ENCODE measurements at regions not wholly inside any gene's neighbourhood (a gene's known extent, or its start where the extent isn't known, plus 50 kb on each side); places are given as distances from the start of the nearest gene placed in this dataset.
"Not testable (repeated sequence)": the region's sequence is repeated elsewhere in the genome, so short reads cannot be mapped to it uniquely, and the experiment has no call there.

DNA sequence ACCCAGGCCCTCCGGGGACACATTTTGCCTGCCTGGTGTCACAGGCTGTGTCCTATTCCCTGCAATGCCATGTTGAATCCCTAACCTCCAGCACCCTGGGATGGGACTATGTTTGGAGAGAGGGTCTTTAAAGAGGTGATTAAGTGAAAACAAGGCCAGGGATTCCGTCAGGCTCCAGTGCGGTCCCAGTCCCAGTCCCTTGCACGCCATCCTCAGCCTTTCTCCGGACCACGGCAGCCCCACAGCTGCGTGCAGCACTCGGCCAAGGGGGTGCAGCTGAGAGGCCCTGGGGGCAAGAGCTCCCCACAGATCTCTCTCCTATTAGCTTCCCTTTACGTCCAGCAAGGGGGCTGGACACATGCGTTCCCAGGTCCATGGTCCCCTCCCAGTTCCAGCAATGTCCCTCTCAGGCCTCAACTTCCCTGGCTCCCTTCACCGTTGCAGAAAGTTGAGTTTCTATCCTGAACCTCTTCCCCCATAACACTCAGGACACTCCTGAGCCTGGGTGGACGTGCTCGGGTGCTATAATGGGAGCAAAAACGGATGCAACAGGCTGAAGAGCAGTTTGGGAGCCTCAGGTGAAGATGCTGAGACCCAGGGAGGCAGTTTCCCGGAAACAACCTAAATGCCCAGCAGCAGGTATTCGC, 1422.7 kb downstream of the BRD1 start:
- DNase-seq, result no peak

GRCh38 chr22:48403521-48404403, 1423.9 kb downstream of the BRD1 start:
- DNase-seq, result no peak

DNA sequence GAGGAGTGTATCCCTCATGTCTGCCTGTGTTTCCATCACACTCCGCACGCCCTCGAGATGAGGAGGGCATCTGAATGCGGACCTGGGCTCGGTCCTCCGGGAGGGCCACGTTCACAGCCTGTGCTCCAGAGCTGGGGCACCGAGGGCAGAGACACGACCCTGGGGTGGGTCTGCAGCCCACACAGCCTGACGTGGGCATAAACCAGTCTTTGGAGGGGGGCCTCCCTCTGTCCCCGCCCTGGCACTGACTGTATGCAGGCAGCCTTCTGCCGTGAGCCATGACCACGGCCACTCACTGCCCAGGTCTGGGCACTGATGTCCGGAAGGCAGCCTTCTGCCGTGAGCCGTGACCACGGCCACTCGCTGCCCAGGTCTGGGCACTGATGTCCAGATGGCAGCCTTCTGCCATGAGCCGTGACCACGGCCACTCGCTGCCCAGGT, 1425.1 kb downstream of the BRD1 start:
- DNase-seq, result no peak

DNA sequence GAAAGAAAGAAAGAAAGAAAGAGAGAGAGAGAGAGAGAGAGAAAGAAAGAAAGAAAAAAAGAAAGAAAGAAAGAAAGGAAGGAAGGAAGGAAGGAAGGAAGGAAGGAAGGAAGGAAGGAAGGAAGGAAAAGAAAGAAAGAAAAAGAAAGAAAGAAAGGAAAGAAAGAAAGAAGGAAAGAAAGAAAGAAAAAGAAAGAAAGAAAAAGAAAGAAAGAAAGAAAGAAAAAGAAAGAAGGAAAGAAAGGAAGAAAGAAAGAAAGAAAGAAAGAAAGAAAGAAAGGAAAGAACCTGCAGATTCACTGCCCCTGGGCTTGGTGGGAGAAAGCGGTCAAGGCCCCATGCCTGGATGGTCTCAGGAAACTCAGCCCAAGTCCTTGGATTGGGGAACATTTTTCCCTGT, 1426.2 kb downstream of the BRD1 start:
- not testable (repeated sequence) for DNase-seq

- no peak for DNase-seq
Measured at GRCh38 chr22:48398181-48398905, 1429.3 kb downstream of the BRD1 start.

- no peak for DNase-seq
Measured at GRCh38 chr22:48397531-48398180, 1430.0 kb downstream of the BRD1 start.

DNA sequence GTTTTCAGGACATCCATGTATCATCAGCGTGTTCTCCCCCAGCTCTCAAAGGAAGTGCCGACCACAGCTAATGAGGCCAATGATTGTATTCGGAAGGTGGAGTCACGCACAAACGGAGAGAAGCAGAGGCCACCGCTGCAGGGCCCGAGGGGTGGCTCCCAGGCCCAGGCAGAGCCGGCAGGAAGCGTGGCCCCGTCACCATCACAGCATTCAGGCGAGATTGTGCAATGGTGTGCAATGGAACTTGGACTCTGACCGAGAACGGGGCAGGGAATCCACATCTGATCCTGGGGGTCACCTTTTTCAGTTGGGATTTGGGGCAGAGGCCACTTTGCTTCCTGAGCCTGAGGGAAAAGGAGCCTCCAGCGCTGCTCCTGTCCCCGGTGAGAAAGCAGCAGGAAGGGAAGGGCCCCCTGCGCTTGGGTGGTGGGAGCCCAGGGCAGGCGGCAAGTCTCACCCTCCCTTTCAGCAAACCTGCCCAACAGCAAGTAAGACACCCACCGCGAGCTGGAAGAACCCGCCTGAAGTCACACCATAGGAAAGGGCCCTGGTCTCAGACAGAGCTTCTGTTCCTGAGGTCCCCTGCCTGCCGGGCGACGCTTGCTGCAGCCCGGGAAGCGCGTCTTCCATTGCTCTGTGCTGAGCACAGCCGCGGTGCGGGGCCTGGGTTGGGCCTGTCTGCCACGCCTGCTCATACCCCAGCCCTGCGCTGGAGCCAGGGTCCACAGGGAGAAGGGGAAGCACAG, 1430.7 kb downstream of the BRD1 start:
- no peak for DNase-seq

GRCh38 chr22:48396091-48396784, 1431.4 kb downstream of the BRD1 start:
- no peak for DNase-seq

GRCh38 chr22:48395201-48395600, 1432.5 kb downstream of the BRD1 start:
- no peak for DNase-seq

- DNase-seq, result no peak
Measured at GRCh38 chr22:48394787-48395186, 1432.9 kb downstream of the BRD1 start.

DNA sequence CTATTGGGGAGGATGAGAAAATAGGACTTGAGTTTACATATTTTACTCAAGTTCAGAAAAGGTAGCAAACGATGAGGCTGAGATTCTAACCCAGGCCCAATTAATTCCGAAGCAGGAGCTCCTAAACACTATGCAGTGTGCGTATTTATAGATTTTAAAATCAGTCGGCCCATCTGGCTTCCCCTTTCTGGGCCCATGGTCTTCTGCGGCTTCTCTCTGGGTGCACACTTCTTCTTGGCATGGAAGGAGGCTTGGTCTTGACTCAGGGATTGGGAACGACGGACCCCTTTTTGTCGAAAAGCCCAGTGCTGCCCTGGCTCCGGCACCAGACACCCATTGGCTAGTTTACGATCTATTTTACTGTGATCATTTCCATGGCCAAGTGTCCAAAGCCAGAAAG, 1433.8 kb downstream of the BRD1 start:
- no peak for DNase-seq

- DNase-seq, result no peak
Measured at GRCh38 chr22:48393041-48393370, 1434.7 kb downstream of the BRD1 start.

DNA sequence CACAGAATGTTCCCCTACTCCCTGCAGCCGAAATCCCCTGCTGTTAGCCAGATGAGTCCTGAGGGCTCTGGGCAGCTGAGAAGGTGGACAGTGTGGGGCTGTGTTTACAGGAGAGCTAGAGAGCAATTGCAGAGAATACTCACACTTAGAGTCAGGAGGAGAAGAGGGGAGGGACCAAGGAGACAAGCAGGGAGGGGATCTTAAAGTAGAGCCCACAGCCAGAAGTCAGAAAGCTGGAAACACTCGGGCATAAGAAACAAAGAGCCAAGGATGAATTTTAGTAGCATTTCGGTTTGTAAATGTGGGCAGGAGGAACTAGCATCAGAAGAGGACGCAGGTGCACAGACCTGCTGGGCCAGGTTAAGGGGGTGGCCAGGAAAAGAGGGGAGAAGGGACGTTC, 1435.9 kb downstream of the BRD1 start:
- DNase-seq, result no peak

DNA sequence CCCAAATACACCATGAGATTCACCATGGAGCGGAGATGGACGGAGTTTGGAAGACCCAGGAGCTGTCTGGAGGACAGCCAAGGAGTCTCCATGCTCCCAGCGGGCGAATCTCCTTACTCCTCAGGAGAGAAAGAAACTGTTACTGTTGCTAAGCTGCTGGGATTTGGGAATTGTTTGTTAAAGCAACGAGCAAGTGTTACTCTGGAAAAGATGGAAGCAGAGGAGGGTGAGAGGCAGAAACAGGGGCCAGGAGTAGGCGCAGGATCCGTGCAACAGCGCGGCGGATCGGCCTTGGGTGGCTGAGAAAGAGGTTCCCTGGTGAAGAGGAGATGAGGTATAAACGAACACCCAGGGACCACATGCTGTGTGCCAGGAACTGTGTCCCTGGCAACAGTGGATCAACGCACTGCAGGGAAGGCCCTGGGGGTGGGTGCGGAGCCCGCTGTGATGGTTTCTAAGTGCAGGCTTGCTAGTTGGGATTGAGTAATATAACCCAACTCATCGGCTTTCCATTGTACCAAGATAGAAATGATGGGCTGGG, 1436.4 kb downstream of the BRD1 start:
- no peak for DNase-seq

GRCh38 chr22:48389916-48390315, 1437.8 kb downstream of the BRD1 start:
- no peak for DNase-seq

GRCh38 chr22:48382197-48382596, 1445.5 kb downstream of the BRD1 start:
- DNase-seq, result no peak

DNA sequence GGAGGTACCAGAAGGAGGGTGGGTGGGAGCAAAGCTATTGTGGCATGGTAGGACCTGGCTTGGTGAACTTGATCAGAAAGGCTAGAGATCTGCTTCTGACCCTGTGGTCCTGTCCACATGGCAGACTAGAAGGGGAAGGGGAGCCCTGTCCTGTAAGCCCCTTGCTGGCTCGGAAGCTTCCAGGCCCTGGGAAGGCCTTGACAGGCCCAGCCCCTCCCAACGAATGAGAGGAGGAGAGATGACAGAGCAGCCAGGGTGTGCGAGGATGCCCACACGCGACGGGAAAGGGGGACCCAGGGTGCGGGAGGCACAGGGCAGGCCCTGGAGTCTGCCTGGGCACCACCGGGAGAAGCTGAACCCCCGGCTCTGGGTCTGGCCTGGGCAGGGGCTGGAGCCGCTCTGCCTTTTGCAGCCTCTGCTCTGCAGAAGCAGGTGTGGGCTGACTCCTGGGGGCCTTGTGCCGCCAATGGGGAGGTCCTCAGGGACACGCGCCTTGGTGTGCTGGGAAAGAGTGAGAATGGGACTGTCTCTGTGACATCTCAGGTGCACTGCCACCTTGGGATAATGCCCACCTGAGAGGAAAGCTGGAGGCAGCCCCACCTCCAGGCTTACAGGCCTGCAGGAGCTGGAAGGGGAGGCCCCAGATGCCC, 1447.5 kb downstream of the BRD1 start:
- DNase-seq, result no peak

DNA sequence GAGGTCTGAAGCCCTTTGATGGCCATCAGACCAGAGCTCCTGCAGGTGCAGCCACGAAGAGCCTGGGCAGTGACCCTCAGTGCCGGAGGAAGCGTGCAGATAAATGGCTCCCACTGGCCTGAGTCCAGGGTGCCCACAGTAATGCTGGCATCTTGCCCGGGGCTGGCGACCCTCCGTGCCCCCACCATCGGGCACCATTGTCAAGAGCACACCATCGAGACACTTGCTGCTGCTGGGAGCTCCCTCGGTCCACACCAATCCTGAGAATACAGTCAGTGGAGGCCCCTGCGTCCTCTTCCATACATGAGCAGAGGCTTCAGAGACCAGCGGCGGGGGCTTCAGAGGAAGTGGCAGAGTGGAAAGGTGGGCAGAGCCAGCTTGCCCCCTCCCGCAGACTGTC, 1448.3 kb downstream of the BRD1 start:
- DNase-seq, result no peak

- no peak for DNase-seq
Measured at GRCh38 chr22:48378673-48379072, 1449.0 kb downstream of the BRD1 start.

- no peak for DNase-seq
Measured at GRCh38 chr22:48376936-48377712, 1450.5 kb downstream of the BRD1 start.
